ENCODE measurements at regions not wholly inside any gene's neighbourhood (a gene's known extent, or its start where the extent isn't known, plus 50 kb on each side); places are given as distances from the start of the nearest gene placed in this dataset.

DNA sequence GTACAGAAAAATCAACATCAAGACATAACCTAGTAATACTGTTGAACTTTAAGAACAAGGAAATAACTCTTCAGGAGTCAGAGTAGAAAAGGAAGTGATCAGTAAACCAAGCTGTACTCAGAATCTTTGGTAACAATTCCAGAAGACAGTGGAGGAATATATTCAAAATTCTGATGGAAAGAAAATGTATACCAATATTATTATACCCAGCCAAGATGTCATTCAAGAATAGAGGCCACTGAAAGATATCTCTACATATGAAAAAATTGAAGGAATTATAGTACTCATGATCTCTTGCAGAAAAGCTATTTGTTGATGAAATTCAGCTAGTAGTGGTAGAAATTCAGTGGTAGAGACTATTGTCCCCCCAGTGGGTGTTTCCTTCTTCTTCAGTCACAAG is 182.6 kb upstream of the ZMIZ1 start:
- Histone ChIP-seq H3K18ac (ENCODE audit: low read length) (no peak overlapping the region), H4K5ac (ENCODE audit: low read length) (no peak overlapping the region), H2AK5ac (ENCODE audit: low read length) (no peak overlapping the region), H3K79me1 (ENCODE audit: low read length) (no peaks in the 10 kb centered on the region), H3K56ac (ENCODE audit: low read length) (no peak overlapping the region), H3K4me2 (ENCODE audit: low read length) (no peak overlapping the region), H3K4me1 (ENCODE audit: control insufficient read depth, low read depth, low read length) (peaks cover 2% of the 10 kb centered on the region), H3K27ac (ENCODE audit: low read depth, low read length) (no peak overlapping the region), H4K8ac (ENCODE audit: low read depth, low read length) (no peak overlapping the region), H3K4me3 (ENCODE audit: low read length) (no peak overlapping the region), H3K27me3 (ENCODE audit: insufficient read depth, low read length, poor library complexity) (no peaks in the 10 kb centered on the region), H2BK5ac (ENCODE audit: low read length) (no peak overlapping the region), H3K36me3 (ENCODE audit: control insufficient read depth, insufficient read depth, low read length) (no peaks in the 10 kb centered on the region), H2BK120ac (ENCODE audit: low read depth, low read length) (no peak overlapping the region), H3K4ac (ENCODE audit: low read depth, low read length) (no peak overlapping the region), H3K23ac (ENCODE audit: low read length) (no peak overlapping the region), H2BK15ac (replicated peaks; ENCODE audit: low read depth) (no peak overlapping the region), H3K9ac (ENCODE audit: low read length) (no peak overlapping the region), H3K79me2 (ENCODE audit: control insufficient read depth, insufficient read depth, low read length) (no peaks in the 10 kb centered on the region)
- DNase-seq, result no peak

DNA sequence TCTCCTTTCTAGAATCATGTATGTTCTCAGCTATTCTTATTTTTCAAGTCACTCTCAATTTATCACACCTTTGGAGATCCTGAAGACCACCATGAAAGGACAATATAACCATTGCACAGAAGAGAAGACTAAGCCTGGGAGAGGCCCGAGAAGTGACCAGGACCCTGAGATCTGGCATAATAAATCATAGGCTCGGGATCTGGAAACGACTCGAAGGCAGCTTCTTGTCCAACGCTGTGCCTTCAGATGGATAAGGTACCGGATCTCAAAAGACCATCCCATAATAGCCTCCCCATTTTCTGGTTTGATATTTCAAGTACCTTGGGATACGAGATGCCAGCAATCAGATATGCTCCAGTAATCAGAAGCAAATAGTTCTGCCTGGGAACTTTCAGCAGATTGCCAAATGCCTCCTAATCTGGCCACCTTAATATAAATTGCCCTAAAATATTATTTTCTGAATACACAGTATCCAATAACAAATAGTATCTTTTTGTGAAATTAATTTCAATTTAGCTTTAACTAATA is 179.2 kb upstream of the ZMIZ1 start:
- WGBS (ENCODE audit: extremely low coverage, insufficient coverage, low lambda C conversion rate), result no CpG with 5 or more reads among the region's 7 CpGs

DNA sequence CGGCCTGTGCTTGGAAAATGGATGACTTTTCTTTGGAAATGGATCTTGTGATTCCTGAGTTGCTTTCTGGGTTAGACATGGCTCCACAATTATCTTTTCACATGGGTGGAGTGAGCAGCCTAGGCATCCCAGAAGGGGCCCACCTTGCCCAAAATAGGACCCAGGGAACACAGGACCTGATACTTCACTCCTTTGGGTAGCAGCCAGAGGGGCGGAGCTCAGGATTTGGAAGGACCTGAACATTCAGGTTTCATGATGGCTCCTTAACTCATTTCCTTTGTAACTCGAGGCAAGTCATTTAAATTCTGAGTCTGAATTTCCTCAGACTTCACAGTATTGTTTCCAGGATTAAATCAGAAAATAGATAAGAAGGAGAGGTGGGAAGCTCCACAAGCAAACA is 178.3 kb upstream of the ZMIZ1 start:
- DNase-seq, result no peak
- no peak overlapping the region for H3K27ac ChIP-seq (ENCODE audit: low read depth, low read length)
- H3K4me1 ChIP-seq (ENCODE audit: control insufficient read depth, low read depth, low read length), result peaks cover 2% of the 10 kb centered on the region
- no peak overlapping the region for H3K4ac ChIP-seq (ENCODE audit: low read depth, low read length)
- H2BK5ac ChIP-seq (ENCODE audit: low read length), result no peak overlapping the region
- WGBS (ENCODE audit: extremely low coverage, insufficient coverage, low lambda C conversion rate), result no CpG with 5 or more reads among the region's 3 CpGs
- no peaks in the 10 kb centered on the region for H3K79me1 ChIP-seq (ENCODE audit: low read length)
- H4K5ac ChIP-seq (ENCODE audit: low read length), result no peak overlapping the region
- no peak overlapping the region for H3K4me3 ChIP-seq (ENCODE audit: low read length)
- H4K8ac ChIP-seq (ENCODE audit: low read depth, low read length), result no peak overlapping the region
- no peaks in the 10 kb centered on the region for H3K36me3 ChIP-seq (ENCODE audit: control insufficient read depth, insufficient read depth, low read length)
- H3K56ac ChIP-seq (ENCODE audit: low read length), result no peak overlapping the region
- no peak overlapping the region for H2AK5ac ChIP-seq (ENCODE audit: low read length)
- H3K4me2 ChIP-seq (ENCODE audit: low read length), result no peak overlapping the region
- no peak overlapping the region for H3K9ac ChIP-seq (ENCODE audit: low read length)
- no peaks in the 10 kb centered on the region for H3K27me3 ChIP-seq (ENCODE audit: insufficient read depth, low read length, poor library complexity)
- H2BK120ac ChIP-seq (ENCODE audit: low read depth, low read length), result no peak overlapping the region
- H3K79me2 ChIP-seq (ENCODE audit: control insufficient read depth, insufficient read depth, low read length), result no peaks in the 10 kb centered on the region
- no peak overlapping the region for H2BK15ac ChIP-seq (replicated peaks; ENCODE audit: low read depth)
- H3K18ac ChIP-seq (ENCODE audit: low read length), result no peak overlapping the region
- H3K23ac ChIP-seq (ENCODE audit: low read length), result no peak overlapping the region

More for the DNA sequence above, 179.2 kb upstream of the ZMIZ1 start:
- Histone ChIP-seq H3K36me3 (ENCODE audit: control insufficient read depth, insufficient read depth, low read length) (no peaks in the 10 kb centered on the region), H3K4me3 (ENCODE audit: low read length) (no peak overlapping the region), H2BK15ac (replicated peaks; ENCODE audit: low read depth) (no peak overlapping the region), H3K18ac (ENCODE audit: low read length) (no peak overlapping the region), H4K5ac (ENCODE audit: low read length) (no peak overlapping the region), H3K9ac (ENCODE audit: low read length) (no peak overlapping the region), H2BK120ac (ENCODE audit: low read depth, low read length) (no peak overlapping the region), H3K56ac (ENCODE audit: low read length) (no peak overlapping the region), H3K27ac (ENCODE audit: low read depth, low read length) (no peak overlapping the region), H3K4ac (ENCODE audit: low read depth, low read length) (no peak overlapping the region), H3K4me2 (ENCODE audit: low read length) (no peak overlapping the region), H2BK5ac (ENCODE audit: low read length) (no peak overlapping the region), H3K79me1 (ENCODE audit: low read length) (no peaks in the 10 kb centered on the region), H3K27me3 (ENCODE audit: insufficient read depth, low read length, poor library complexity) (no peaks in the 10 kb centered on the region), H3K23ac (ENCODE audit: low read length) (no peak overlapping the region), H3K79me2 (ENCODE audit: control insufficient read depth, insufficient read depth, low read length) (no peaks in the 10 kb centered on the region), H2AK5ac (ENCODE audit: low read length) (no peak overlapping the region), H3K4me1 (ENCODE audit: control insufficient read depth, low read depth, low read length) (peaks cover 2% of the 10 kb centered on the region), H4K8ac (ENCODE audit: low read depth, low read length) (no peak overlapping the region)
- no peak for DNase-seq

DNA sequence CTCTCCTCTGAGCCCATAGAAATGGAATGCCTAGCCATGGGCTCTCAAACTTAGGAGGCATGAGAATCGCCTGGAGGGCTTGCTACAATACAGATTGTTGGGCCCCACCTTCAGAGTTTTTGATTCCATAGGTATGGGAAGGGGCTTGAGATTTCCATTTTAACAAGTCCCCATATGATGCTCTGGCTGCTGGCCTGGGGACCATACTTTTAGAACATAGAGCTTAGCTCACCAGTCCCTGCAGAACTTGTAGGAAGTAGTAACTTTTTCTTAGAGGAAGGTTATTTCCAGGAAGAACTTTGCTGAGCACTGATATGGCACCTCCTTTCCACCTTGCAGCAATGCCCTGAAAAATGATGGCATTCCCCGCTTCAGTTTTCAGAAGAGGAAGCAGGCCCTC is 177.0 kb upstream of the ZMIZ1 start:
- DNase-seq, result no peak
- no CpG with 5 or more reads among the region's 2 CpGs for WGBS (ENCODE audit: extremely low coverage, insufficient coverage, low lambda C conversion rate)

DNA sequence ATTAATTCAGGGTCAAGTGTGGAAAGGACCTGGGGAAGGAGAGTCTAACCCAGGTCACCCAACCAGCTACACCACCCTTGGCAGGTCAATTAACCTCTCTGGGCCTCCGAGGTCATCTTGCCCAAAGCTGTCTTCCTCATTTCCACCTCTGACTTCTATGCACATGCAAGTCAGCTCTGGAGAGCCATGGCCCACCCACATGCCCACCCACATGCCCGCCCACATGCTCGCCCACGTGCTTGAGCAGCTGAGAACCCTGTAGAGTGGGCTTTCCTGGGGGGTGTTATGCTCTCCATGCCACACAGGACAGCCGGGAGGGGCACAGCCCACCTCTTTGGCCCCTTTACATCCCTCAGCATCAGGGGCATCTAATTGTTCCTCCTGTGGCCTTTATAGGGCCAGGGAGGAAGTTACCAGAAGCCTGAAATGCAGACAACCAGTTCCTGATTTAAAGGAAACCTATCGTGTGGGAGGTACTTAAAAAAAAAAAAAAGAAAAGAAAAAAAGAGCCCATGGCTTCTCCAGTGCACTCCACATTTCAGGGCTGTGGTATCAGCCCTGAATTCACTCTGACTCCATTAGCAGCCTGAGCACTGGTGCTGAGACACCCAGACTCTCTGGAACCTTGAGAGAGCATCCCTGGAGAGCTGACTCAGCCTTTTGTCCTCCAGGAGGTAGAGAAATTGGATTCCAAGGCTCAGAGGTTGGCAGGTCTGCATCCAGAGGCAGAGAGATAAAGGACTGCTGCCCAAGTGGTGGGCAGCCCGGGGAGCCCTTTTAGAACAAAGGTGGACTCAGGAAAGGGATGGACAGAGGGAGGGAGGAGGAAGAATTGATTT is 176.2 kb upstream of the ZMIZ1 start:
- Histone ChIP-seq H3K27ac (ENCODE audit: low read depth, low read length) (no peak overlapping the region), H4K5ac (ENCODE audit: low read length) (no peak overlapping the region), H4K8ac (ENCODE audit: low read depth, low read length) (no peak overlapping the region), H2BK120ac (ENCODE audit: low read depth, low read length) (no peak overlapping the region), H3K4ac (ENCODE audit: low read depth, low read length) (no peak overlapping the region), H3K36me3 (ENCODE audit: control insufficient read depth, insufficient read depth, low read length) (no peaks in the 10 kb centered on the region), H2AK5ac (ENCODE audit: low read length) (no peak overlapping the region), H3K4me1 (ENCODE audit: control insufficient read depth, low read depth, low read length) (peaks cover 2% of the 10 kb centered on the region), H3K79me2 (ENCODE audit: control insufficient read depth, insufficient read depth, low read length) (no peaks in the 10 kb centered on the region), H3K4me3 (ENCODE audit: low read length) (no peak overlapping the region), H3K56ac (ENCODE audit: low read length) (no peak overlapping the region), H3K9ac (ENCODE audit: low read length) (no peak overlapping the region), H2BK15ac (replicated peaks; ENCODE audit: low read depth) (no peak overlapping the region), H3K23ac (ENCODE audit: low read length) (no peak overlapping the region), H2BK5ac (ENCODE audit: low read length) (no peak overlapping the region), H3K4me2 (ENCODE audit: low read length) (no peak overlapping the region), H3K79me1 (ENCODE audit: low read length) (no peaks in the 10 kb centered on the region), H3K27me3 (ENCODE audit: insufficient read depth, low read length, poor library complexity) (no peaks in the 10 kb centered on the region), H3K18ac (ENCODE audit: low read length) (no peak overlapping the region)
- WGBS (ENCODE audit: extremely low coverage, insufficient coverage, low lambda C conversion rate), result no CpG with 5 or more reads among the region's 7 CpGs
- peak; percentile 39 for DNase-seq

More for the DNA sequence above, 177.0 kb upstream of the ZMIZ1 start:
- H3K9ac ChIP-seq (ENCODE audit: low read length), result no peak overlapping the region
- H3K36me3 ChIP-seq (ENCODE audit: control insufficient read depth, insufficient read depth, low read length), result no peaks in the 10 kb centered on the region
- H2AK5ac ChIP-seq (ENCODE audit: low read length), result no peak overlapping the region
- no peak overlapping the region for H4K8ac ChIP-seq (ENCODE audit: low read depth, low read length)
- H2BK15ac ChIP-seq (replicated peaks; ENCODE audit: low read depth), result no peak overlapping the region
- no peak overlapping the region for H3K56ac ChIP-seq (ENCODE audit: low read length)
- H3K4me2 ChIP-seq (ENCODE audit: low read length), result no peak overlapping the region
- no peak overlapping the region for H3K18ac ChIP-seq (ENCODE audit: low read length)
- H3K4ac ChIP-seq (ENCODE audit: low read depth, low read length), result no peak overlapping the region
- H2BK120ac ChIP-seq (ENCODE audit: low read depth, low read length), result no peak overlapping the region
- peaks cover 2% of the 10 kb centered on the region for H3K4me1 ChIP-seq (ENCODE audit: control insufficient read depth, low read depth, low read length)
- no peaks in the 10 kb centered on the region for H3K79me1 ChIP-seq (ENCODE audit: low read length)
- H4K5ac ChIP-seq (ENCODE audit: low read length), result no peak overlapping the region
- H3K4me3 ChIP-seq (ENCODE audit: low read length), result no peak overlapping the region
- H3K79me2 ChIP-seq (ENCODE audit: control insufficient read depth, insufficient read depth, low read length), result no peaks in the 10 kb centered on the region
- no peaks in the 10 kb centered on the region for H3K27me3 ChIP-seq (ENCODE audit: insufficient read depth, low read length, poor library complexity)
- no peak overlapping the region for H3K27ac ChIP-seq (ENCODE audit: low read depth, low read length)
- no peak overlapping the region for H2BK5ac ChIP-seq (ENCODE audit: low read length)
- no peak overlapping the region for H3K23ac ChIP-seq (ENCODE audit: low read length)

DNA sequence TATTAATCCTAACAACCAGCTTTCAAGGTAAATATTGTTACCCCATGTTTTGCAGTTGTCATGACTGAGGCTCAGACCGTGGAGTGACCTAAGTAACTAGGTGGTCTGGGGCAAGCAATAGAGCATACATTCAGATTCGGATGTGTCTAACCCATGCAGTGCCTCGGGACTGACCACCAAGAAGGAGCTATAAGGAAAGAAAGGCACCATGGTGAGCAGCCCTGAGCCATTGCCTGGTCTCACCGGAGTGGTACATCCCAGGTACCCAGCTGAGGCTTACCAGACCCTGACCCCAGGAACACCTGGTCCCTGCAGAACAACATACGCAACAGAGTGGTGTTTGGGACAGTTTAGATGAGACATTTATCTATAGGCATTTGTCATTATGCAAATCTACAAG is 175.5 kb upstream of the ZMIZ1 start:
- Histone ChIP-seq H4K8ac (ENCODE audit: low read depth, low read length) (no peak overlapping the region), H3K4me1 (ENCODE audit: control insufficient read depth, low read depth, low read length) (peaks cover 2% of the 10 kb centered on the region), H2BK15ac (replicated peaks; ENCODE audit: low read depth) (no peak overlapping the region), H3K9ac (ENCODE audit: low read length) (no peak overlapping the region), H2BK5ac (ENCODE audit: low read length) (no peak overlapping the region), H3K4me2 (ENCODE audit: low read length) (no peak overlapping the region), H3K79me2 (ENCODE audit: control insufficient read depth, insufficient read depth, low read length) (no peaks in the 10 kb centered on the region), H3K27ac (ENCODE audit: low read depth, low read length) (no peak overlapping the region), H3K18ac (ENCODE audit: low read length) (no peak overlapping the region), H3K4ac (ENCODE audit: low read depth, low read length) (no peak overlapping the region), H3K79me1 (ENCODE audit: low read length) (no peaks in the 10 kb centered on the region), H2BK120ac (ENCODE audit: low read depth, low read length) (no peak overlapping the region), H3K36me3 (ENCODE audit: control insufficient read depth, insufficient read depth, low read length) (no peaks in the 10 kb centered on the region), H3K56ac (ENCODE audit: low read length) (no peak overlapping the region), H4K5ac (ENCODE audit: low read length) (no peak overlapping the region), H3K27me3 (ENCODE audit: insufficient read depth, low read length, poor library complexity) (no peaks in the 10 kb centered on the region), H3K4me3 (ENCODE audit: low read length) (no peak overlapping the region), H3K23ac (ENCODE audit: low read length) (no peak overlapping the region), H2AK5ac (ENCODE audit: low read length) (no peak overlapping the region)
- no CpG with 5 or more reads among the region's 5 CpGs for WGBS (ENCODE audit: extremely low coverage, insufficient coverage, low lambda C conversion rate)
- no peak for DNase-seq

All from mesendoderm (in vitro differentiated cells).